Upper lobe of right lung (tissue), 1 donor: ENCODE measurements at regions not wholly inside any gene's neighbourhood (a gene's known extent, or its start where the extent isn't known, plus 50 kb on each side); places are given as distances from the start of the nearest gene placed in this dataset.

Experiments
- ATAC-seq: fragments of 200-7000 bp; cut with Tn5 transposase; one replicate; pipeline ENCODE4 v1.9.1; 2020; ENCODE audit warnings: mild to moderate bottlenecking, moderate library complexity
- DNase-seq: peaks from one replicate; pipeline ENCODE4 v3.0.0-alpha.2; 2020
- H3K27ac ChIP-seq: fragments of 200-600 bp; one replicate; pipeline ENCODE4 v1.8.0; 2022
- H3K27me3 ChIP-seq: fragments of 200-600 bp; one replicate; pipeline ENCODE4 v1.8.0; 2022; ENCODE audit warnings: mild to moderate bottlenecking
- H3K36me3 ChIP-seq: fragments of 200-600 bp; one replicate; pipeline ENCODE4 v1.8.0; 2022
- H3K4me1 ChIP-seq: fragments of 200-600 bp; one replicate; pipeline ENCODE4 v1.8.0; 2022
- H3K4me3 ChIP-seq: fragments of 200-600 bp; one replicate; pipeline ENCODE4 v1.8.0; 2022; ENCODE audit warnings: mild to moderate bottlenecking
- H3K9me3 ChIP-seq: fragments of 200-600 bp; one replicate; pipeline ENCODE4 v1.8.0; 2022
- intact Hi-C: fragments of 100-400 bp; cut with DNase I; formaldehyde crosslinking; loops from one replicate; pipeline ENCODE4 v1.11.0; 2022
- TF ChIP-seq, protein P1 (sequence below): fragments of 200-600 bp; IDR thresholded peaks from one replicate; pipeline ENCODE4 v1.8.0; 2022; ENCODE audit warnings: antibody characterized with exemption
- donor health status: DM: no; HTN: yes; CAD: no; lungs with severe emphysema.

DNA sequence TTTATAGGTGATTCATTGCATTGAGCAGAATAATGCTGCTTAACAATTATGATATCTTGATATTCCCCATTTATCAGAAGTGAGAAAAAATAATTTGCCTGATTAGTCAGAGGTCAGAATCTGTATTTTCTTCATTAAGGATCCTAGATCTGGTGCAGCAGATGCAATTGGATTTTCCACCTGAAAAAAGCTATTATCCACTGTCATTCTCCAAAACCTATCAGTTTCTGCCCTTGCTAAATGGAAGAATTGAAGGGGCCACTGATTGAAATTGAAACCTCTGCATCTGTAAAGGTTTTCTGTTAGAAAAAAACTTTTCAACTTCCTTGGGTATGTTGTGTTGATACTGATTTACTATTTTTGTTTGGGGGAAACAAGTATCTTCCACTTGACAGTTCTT, 636.0 kb upstream of the NDST4 start:
- H3K27ac ChIP-seq = no peak overlapping the region
- no peak overlapping the region for H3K4me3 ChIP-seq
- TF ChIP-seq, protein P1, sequence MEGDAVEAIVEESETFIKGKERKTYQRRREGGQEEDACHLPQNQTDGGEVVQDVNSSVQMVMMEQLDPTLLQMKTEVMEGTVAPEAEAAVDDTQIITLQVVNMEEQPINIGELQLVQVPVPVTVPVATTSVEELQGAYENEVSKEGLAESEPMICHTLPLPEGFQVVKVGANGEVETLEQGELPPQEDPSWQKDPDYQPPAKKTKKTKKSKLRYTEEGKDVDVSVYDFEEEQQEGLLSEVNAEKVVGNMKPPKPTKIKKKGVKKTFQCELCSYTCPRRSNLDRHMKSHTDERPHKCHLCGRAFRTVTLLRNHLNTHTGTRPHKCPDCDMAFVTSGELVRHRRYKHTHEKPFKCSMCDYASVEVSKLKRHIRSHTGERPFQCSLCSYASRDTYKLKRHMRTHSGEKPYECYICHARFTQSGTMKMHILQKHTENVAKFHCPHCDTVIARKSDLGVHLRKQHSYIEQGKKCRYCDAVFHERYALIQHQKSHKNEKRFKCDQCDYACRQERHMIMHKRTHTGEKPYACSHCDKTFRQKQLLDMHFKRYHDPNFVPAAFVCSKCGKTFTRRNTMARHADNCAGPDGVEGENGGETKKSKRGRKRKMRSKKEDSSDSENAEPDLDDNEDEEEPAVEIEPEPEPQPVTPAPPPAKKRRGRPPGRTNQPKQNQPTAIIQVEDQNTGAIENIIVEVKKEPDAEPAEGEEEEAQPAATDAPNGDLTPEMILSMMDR = no peak
- no peaks in the 10 kb centered on the region for H3K4me1 ChIP-seq
- no peaks in the 10 kb centered on the region for H3K36me3 ChIP-seq
- no peak for ATAC-seq
- intact Hi-C loops = no loop called here
- no peaks in the 10 kb centered on the region for H3K27me3 ChIP-seq
- no peak for DNase-seq
- no peaks in the 10 kb centered on the region for H3K9me3 ChIP-seq

- no peak overlapping the region for H3K4me3 ChIP-seq
- H3K36me3 ChIP-seq = no peaks in the 10 kb centered on the region
- DNase-seq (no peak), ATAC-seq (no peak)
- H3K27ac ChIP-seq = no peak overlapping the region
- intact Hi-C loops = no loop called here
- TF ChIP-seq, protein P1 = no peak
- no peaks in the 10 kb centered on the region for H3K27me3 ChIP-seq
- H3K4me1 ChIP-seq = no peaks in the 10 kb centered on the region
- H3K9me3 ChIP-seq = no peaks in the 10 kb centered on the region
Observed at GRCh38 chr4:115740806-115741205, 627.4 kb upstream of the NDST4 start.

DNA sequence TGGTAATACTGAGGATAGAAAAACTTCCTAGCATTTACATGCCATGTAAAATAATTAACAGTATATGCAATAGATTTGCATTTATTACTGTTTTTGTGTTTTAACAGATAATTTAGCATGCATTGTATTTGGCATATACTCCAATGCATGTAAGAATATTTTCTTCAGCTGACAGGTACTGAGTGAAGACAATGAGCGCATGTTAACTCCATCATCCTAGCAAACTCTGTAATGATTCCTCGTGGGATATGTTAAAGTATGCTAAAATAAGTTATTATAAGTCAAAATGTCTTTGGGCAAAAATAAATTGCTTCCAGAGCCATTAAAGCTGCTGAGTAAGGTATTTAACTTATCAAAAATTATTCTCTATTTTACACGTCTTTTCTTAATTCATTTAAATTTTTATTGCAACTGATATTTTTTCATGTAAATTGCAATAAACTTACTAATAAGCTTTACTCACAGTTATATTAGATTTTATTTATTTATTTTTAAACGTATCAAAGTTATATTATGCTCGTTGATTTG, 616.4 kb upstream of the NDST4 start:
- H3K27ac ChIP-seq = no peak overlapping the region
- intact Hi-C loops = no loop called here
- H3K4me1 ChIP-seq = no peaks in the 10 kb centered on the region
- no peak for DNase-seq
- no peak for ATAC-seq
- no peaks in the 10 kb centered on the region for H3K9me3 ChIP-seq
- H3K27me3 ChIP-seq = no peaks in the 10 kb centered on the region
- TF ChIP-seq, protein P1 = no peak
- H3K4me3 ChIP-seq = no peak overlapping the region
- H3K36me3 ChIP-seq = no peaks in the 10 kb centered on the region

GRCh38 chr4:115723621-115724020, 610.2 kb upstream of the NDST4 start:
- no peak overlapping the region for H3K4me3 ChIP-seq
- TF ChIP-seq, protein P1 = no peak
- ATAC-seq (no peak), DNase-seq (no peak)
- H3K4me1 ChIP-seq = no peaks in the 10 kb centered on the region
- H3K27ac ChIP-seq = no peak overlapping the region
- H3K27me3 ChIP-seq = no peaks in the 10 kb centered on the region
- H3K9me3 ChIP-seq = no peaks in the 10 kb centered on the region
- no peaks in the 10 kb centered on the region for H3K36me3 ChIP-seq
- intact Hi-C loops = no loop called here

DNA sequence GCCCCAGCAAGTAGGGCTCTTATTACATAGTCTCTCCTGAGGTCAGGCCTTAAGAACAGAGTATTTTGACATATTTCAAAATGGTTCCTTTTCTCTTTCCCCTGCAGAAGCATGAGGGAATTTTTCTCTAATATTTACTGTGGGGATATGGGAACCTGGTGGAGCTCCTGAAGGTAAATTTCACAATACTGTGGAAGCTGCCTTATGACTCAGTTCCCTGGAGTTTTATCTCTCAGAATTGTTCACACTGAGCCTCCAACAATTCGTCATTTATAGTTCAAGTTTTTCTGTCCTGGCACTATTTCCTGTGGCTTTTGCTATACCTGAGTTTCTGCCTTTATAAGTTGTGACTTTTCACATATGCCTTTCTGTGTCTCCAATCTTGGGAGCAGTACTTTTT, 607.2 kb upstream of the NDST4 start:
- ATAC-seq (no peak), DNase-seq (no peak)
- H3K9me3 ChIP-seq = no peaks in the 10 kb centered on the region
- H3K36me3 ChIP-seq = no peaks in the 10 kb centered on the region
- H3K4me1 ChIP-seq = no peaks in the 10 kb centered on the region
- H3K4me3 ChIP-seq = no peak overlapping the region
- no peak overlapping the region for H3K27ac ChIP-seq
- TF ChIP-seq, protein P1 = no peak
- no peaks in the 10 kb centered on the region for H3K27me3 ChIP-seq
- intact Hi-C loops = no loop called here

DNA sequence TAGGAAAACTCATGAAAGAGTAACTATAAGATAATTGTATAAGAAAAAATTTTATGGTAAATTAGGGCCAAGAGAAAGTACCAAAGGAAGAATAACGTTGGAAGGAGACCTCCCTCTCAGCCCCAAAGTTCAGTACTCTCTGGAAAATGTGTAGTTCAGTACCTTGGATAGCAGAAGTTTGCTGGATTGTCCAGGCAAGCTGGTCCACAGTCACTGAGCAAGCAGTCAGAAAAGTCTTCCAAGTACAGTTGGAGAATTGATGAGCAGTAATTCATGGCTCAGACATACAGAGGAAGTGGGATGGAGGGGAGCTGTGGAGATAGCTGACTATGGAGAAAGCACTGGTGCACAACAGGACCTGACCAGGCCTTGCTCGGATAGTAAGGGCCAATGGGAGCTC, 598.2 kb upstream of the NDST4 start:
- DNase-seq (no peak), ATAC-seq (no peak)
- intact Hi-C loops = no loop called here

More for the DNA sequence above, 598.2 kb upstream of the NDST4 start:
- Histone ChIP-seq H3K27ac (no peak overlapping the region), H3K4me3 (no peak overlapping the region), H3K27me3 (no peaks in the 10 kb centered on the region), H3K4me1 (no peaks in the 10 kb centered on the region), H3K36me3 (no peaks in the 10 kb centered on the region), H3K9me3 (no peaks in the 10 kb centered on the region)
- TF ChIP-seq, protein P1 = no peak
